B cell (primary cell): ENCODE measurements at regions not wholly inside any gene's neighbourhood (a gene's known extent, or its start where the extent isn't known, plus 50 kb on each side); places are given as distances from the start of the nearest gene placed in this dataset.

Source experiments
- ATAC-seq: fragments of 200-7000 bp; cut with Tn5 transposase; one replicate; pipeline ENCODE4 v1.10.0; 2021; ENCODE audit warnings: low read depth, mild to moderate bottlenecking, moderate number of reproducible peaks, moderate library complexity
- CTCF ChIA-PET: fragments of 350-600 bp; sonication (Branson Sonifier 250); formaldehyde crosslinking; loops from one replicate; lab custom pipeline; 2021; ENCODE audit warnings: antibody characterized with exemption, inconsistent platforms; lab: Charles Lee
- POLR2A ChIA-PET: fragments of 350-600 bp; sonication (Branson Sonifier 250); formaldehyde crosslinking; loops from one replicate; lab custom pipeline; 2021; ENCODE audit warnings: antibody characterized with exemption; lab: Charles Lee
- DNase-seq: peaks from one replicate; pipeline ENCODE4 v3.0.0; 2013
- H2AFZ ChIP-seq: 2 replicates; pipeline ENCODE4 v1.6.1; 2012; ENCODE audit warnings: mild to moderate bottlenecking, low read depth, low read length; ENCODE audit not compliant: insufficient read depth, poor library complexity, severe bottlenecking
- H3K27ac ChIP-seq, 2 donors: 1 replicate in 1 of 2; 2 replicates in 1 of 2; pipeline ENCODE4 v1.5.1; 2012 to 2013; ENCODE audit warnings: low read length in 2 of 2, mild to moderate bottlenecking in 2 of 2, moderate library complexity in 1 of 2
- H3K27me3 ChIP-seq, 4 experiments: fragments of 200-600 bp in 1 of 4; sonication (generic) in 1 of 4; replicated peaks in 1 of 4; 1 replicate in 2 of 4; 2 replicates in 2 of 4; pipeline versions ENCODE4 v1.6.1 to v1.7.0; 2013 to 2016; ENCODE audit warnings: low read length in 3 of 4, mild to moderate bottlenecking in 2 of 4, mixed read lengths in 1 of 4, moderate library complexity in 1 of 4; ENCODE audit not compliant: insufficient read depth in 4 of 4, control insufficient read depth in 3 of 4; ENCODE audit errors: control extremely low read depth in 1 of 4
- H3K36me3 ChIP-seq, 2 experiments: replicated peaks in 1 of 2; 1 replicate in 1 of 2; 2 replicates in 1 of 2; pipeline versions ENCODE4 v1.6.1 to v1.7.1; 2013; ENCODE audit warnings: low read length in 1 of 2; ENCODE audit not compliant: insufficient read depth in 2 of 2, control insufficient read depth in 1 of 2; ENCODE audit errors: control extremely low read depth in 1 of 2, extremely low read depth in 1 of 2
- H3K4me1 ChIP-seq, 2 donors: fragments of 200-600 bp in 1 of 2; sonication (generic) in 1 of 2; 1 replicate in 1 of 2; 2 replicates in 1 of 2; pipeline versions ENCODE4 v1.5.1 to v1.6.1; 2013 to 2017; ENCODE audit warnings: low read length in 2 of 2; ENCODE audit not compliant: control insufficient read depth in 2 of 2, insufficient read depth in 2 of 2
- H3K4me2 ChIP-seq: replicated peaks from 2 replicates; pipeline ENCODE3; 2012; ENCODE audit warnings: mild to moderate bottlenecking, low read depth, low read length; ENCODE audit not compliant: poor library complexity, severe bottlenecking
- H3K4me3 ChIP-seq, 5 experiments: fragments of 200-600 bp in 1 of 5; sonication (generic) in 1 of 5; 1 replicate in 3 of 5; 2 replicates in 2 of 5; pipeline versions ENCODE4 v1.5.1 to v1.7.0; 2011 to 2016; ENCODE audit warnings: low read length in 4 of 5, mild to moderate bottlenecking in 4 of 5, low read depth in 2 of 5, control low read depth in 1 of 5, moderate library complexity in 1 of 5; ENCODE audit not compliant: insufficient read depth in 1 of 5; ENCODE audit errors: control extremely low read depth in 1 of 5, extremely low read depth in 1 of 5
- H3K79me2 ChIP-seq: fragments of 200-600 bp; sonication (generic); one replicate; pipeline ENCODE4 v1.6.0; 2016; ENCODE audit warnings: low read length; ENCODE audit not compliant: control insufficient read depth, insufficient read depth
- H3K9ac ChIP-seq: fragments of 200-600 bp; sonication (generic); 2 replicates; pipeline ENCODE4 v1.6.1; 2017; ENCODE audit warnings: mild to moderate bottlenecking, low read length, moderate library complexity
- H3K9me3 ChIP-seq, 3 donors: one replicate each; pipeline versions ENCODE4 v1.6.1 to v1.7.1; 2013; ENCODE audit warnings: low read length in 2 of 3; ENCODE audit not compliant: control insufficient read depth in 2 of 3, insufficient read depth in 1 of 3; ENCODE audit errors: control extremely low read depth in 1 of 3
- H4K20me1 ChIP-seq: 2 replicates; pipeline ENCODE4 v1.6.0; 2012; ENCODE audit warnings: mild to moderate bottlenecking, low read length; ENCODE audit not compliant: insufficient read depth, control insufficient read depth, poor library complexity, severe bottlenecking
- H3K27ac Mint-ChIP-seq: one replicate; pipeline ENCODE4 v1.8.0; 2021; ENCODE audit warnings: mixed read lengths
- H3K27me3 Mint-ChIP-seq: one replicate; pipeline ENCODE4 v1.8.0; 2021; ENCODE audit warnings: mixed read lengths
- H3K4me1 Mint-ChIP-seq: one replicate; pipeline ENCODE4 v1.8.0; 2021; ENCODE audit warnings: mixed read lengths
- H3K4me3 Mint-ChIP-seq: one replicate; pipeline ENCODE4 v1.8.0; 2021; ENCODE audit warnings: mixed read lengths
- H3K9me3 Mint-ChIP-seq: one replicate; pipeline ENCODE4 v1.8.0; 2022; ENCODE audit warnings: mixed read lengths; ENCODE audit not compliant: insufficient read depth
- EZH2 ChIP-seq: IDR thresholded peaks from 2 replicates; pipeline ENCODE4 v1.6.1; 2012; ENCODE audit warnings: borderline replicate concordance, low read depth, mild to moderate bottlenecking, moderate library complexity, low read length; ENCODE audit not compliant: insufficient read depth, poor library complexity, severe bottlenecking
- WGBS: methylation state at CpG from one replicate; pipeline ENCODE4 v1.1.5; 2013; ENCODE audit warnings: missing lambda C conversion rate; ENCODE audit not compliant: insufficient coverage; 5-methylcytosine and 5-hydroxymethylcytosine counted together
- intact Hi-C: fragments of 100-400 bp; cut with micrococcal nuclease; formaldehyde crosslinking; loops from one replicate; pipeline ENCODE4 v1.10.0; 2022
- TF ChIP-seq, protein P1 (sequence below): fragments of 200-600 bp; IDR thresholded peaks from one replicate; pipeline ENCODE4 v1.8.0; 2022; ENCODE audit warnings: antibody characterized with exemption, mild to moderate bottlenecking

DNA sequence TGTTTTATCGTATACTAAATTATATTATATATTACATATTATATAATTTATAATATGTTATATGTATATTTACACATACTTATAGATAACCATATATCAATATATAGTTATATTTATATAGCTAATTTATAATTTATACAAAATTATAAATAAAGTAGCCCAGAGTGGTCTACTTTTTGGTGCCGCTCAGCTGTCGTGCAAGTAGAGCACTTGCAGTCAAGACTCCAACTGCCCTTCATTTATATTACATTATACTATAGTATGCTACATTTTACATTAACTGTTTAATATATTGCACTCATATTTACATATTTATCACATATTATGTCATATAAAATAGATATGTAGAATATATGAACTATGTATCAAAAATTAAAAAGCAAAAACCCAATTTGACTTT, 1124.7 kb upstream of the MIR17HG start:
- no peak for ATAC-seq
- Histone ChIP-seq H3K9ac (no peak overlapping the region), H3K79me2 (no peaks in the 10 kb centered on the region), H3K9me3 (no peaks in the 10 kb centered on the region), H2AFZ (no peak overlapping the region), H3K36me3 (no peaks in the 10 kb centered on the region), H3K4me2 (no peak overlapping the region), H3K27me3 (no peaks in the 10 kb centered on the region), H3K27ac (no peak overlapping the region), H3K4me1 (no peaks in the 10 kb centered on the region), H4K20me1 (no peaks in the 10 kb centered on the region), H3K4me3 (no peak overlapping the region)
- no peak overlapping the region for H3K4me3 Mint-ChIP-seq
- intact Hi-C loops = no loop called here
- ChIA-PET POLR2A (no interaction called here), CTCF (no interaction called here)
- TF ChIP-seq, protein P1, sequence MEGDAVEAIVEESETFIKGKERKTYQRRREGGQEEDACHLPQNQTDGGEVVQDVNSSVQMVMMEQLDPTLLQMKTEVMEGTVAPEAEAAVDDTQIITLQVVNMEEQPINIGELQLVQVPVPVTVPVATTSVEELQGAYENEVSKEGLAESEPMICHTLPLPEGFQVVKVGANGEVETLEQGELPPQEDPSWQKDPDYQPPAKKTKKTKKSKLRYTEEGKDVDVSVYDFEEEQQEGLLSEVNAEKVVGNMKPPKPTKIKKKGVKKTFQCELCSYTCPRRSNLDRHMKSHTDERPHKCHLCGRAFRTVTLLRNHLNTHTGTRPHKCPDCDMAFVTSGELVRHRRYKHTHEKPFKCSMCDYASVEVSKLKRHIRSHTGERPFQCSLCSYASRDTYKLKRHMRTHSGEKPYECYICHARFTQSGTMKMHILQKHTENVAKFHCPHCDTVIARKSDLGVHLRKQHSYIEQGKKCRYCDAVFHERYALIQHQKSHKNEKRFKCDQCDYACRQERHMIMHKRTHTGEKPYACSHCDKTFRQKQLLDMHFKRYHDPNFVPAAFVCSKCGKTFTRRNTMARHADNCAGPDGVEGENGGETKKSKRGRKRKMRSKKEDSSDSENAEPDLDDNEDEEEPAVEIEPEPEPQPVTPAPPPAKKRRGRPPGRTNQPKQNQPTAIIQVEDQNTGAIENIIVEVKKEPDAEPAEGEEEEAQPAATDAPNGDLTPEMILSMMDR = no peak
- TF ChIP-seq EZH2 = no peak
- no peak for DNase-seq
- H3K4me1 Mint-ChIP-seq = no peaks in the 10 kb centered on the region
- H3K27ac Mint-ChIP-seq = no peak overlapping the region
- WGBS = no CpG with 5 or more reads among the region's 3 CpGs
- H3K9me3 Mint-ChIP-seq = peaks cover 3% of the 10 kb centered on the region
- H3K27me3 Mint-ChIP-seq = no peaks in the 10 kb centered on the region

DNA sequence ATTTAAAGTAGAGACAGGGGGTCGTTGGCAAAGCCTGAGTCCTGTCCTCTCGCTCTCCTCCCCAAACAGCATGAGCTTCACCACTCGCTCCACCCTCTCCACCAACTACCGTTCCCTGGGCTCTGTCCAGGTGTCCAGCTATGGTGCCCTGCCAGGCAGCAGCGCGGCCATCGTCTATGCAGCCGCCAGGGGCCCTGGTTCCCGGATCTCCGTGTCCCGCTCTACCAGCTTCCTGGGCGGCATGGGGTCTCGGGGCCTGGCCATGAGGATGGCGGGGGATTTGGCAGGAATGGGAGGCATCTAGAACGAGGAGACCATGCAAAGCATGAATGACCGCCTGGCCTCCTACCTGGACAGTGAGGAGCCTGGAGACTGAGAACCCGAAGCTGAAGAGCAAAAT, 1117.2 kb upstream of the MIR17HG start:
- H3K27me3 Mint-ChIP-seq = no peaks in the 10 kb centered on the region
- CTCF ChIA-PET = no interaction called here
- DNase-seq = no peak

More for the DNA sequence above, 1117.2 kb upstream of the MIR17HG start:
- H3K4me1 Mint-ChIP-seq = no peaks in the 10 kb centered on the region
- H4K20me1 ChIP-seq = no peaks in the 10 kb centered on the region
- intact Hi-C loops = no loop called here
- POLR2A ChIA-PET = no interaction called here
- H3K27ac ChIP-seq = no peak overlapping the region
- peaks cover 0 to 20% (median 3%) of the 10 kb centered on the region in 3 donors for H3K9me3 ChIP-seq
- H3K4me3 ChIP-seq = no peak overlapping the region
- H3K9ac ChIP-seq = no peak overlapping the region
- WGBS = 93% methylated on average over 15 of the region's 17 CpGs
- H3K4me3 Mint-ChIP-seq = no peak overlapping the region
- no peaks in the 10 kb centered on the region for H3K36me3 ChIP-seq
- no peaks in the 10 kb centered on the region for H3K4me1 ChIP-seq
- no peak overlapping the region for H2AFZ ChIP-seq
- no peak overlapping the region for H3K4me2 ChIP-seq
- H3K27ac Mint-ChIP-seq = no peak overlapping the region
- TF ChIP-seq, protein P1 = no peak
- TF ChIP-seq EZH2 = no peak
- ATAC-seq = no peak
- H3K9me3 Mint-ChIP-seq = peaks cover 5% of the 10 kb centered on the region
- H3K79me2 ChIP-seq = no peaks in the 10 kb centered on the region
- no peaks in the 10 kb centered on the region for H3K27me3 ChIP-seq
